SHP77 (cell line): ENCODE measurements at regions not wholly inside any gene's neighbourhood (a gene's known extent, or its start where the extent isn't known, plus 50 kb on each side); places are given as distances from the start of the nearest gene placed in this dataset.

Experiments used
- DNase-seq, 2 experiments: peaks; one replicate each; lab custom pipeline; 2025; lab: John Stamatoyannopoulos, UW

DNA sequence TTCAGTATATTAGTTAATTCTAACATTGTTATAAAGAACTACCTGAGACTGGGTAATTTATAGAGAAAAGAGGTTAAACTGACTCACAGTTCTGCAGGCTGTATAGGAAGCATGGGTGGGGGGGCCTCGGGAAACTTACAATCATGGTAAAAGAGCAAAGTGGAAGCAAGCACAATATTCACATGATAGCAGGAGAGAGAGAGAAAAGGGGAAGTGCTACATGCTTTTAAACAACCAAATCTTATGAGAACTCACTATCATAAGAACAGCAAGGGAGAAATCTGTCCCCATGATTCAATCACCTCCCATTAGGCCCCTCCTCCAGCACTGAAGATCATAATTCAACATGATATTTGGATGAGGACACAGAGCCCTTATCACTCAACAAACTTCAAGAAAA is 324.9 kb downstream of the ZNF608 start:
- DNase-seq: no peak

- no peak for DNase-seq
Measured at GRCh38 chr5:124420952-124421351, 325.5 kb downstream of the ZNF608 start.

DNA sequence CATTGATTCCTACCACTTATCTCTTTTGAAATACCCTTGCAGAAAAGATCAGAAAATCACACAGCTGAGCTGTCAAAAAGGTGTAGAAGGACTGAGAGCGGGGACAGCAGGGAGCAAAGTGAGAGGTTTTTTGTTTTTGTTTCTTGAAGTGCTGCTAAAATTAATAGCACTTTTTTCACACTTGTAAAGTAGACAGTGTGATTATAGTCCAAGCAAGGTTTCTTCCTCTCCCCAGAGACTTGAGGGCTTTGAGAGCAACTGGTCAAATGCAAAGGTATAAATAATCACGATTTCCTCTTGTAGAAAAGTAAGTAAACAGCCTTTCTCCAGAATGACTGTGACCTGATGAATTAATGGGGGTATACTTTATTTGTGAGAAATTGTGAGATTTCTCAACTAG is 326.9 kb downstream of the ZNF608 start:
- DNase-seq: no peak

DNA sequence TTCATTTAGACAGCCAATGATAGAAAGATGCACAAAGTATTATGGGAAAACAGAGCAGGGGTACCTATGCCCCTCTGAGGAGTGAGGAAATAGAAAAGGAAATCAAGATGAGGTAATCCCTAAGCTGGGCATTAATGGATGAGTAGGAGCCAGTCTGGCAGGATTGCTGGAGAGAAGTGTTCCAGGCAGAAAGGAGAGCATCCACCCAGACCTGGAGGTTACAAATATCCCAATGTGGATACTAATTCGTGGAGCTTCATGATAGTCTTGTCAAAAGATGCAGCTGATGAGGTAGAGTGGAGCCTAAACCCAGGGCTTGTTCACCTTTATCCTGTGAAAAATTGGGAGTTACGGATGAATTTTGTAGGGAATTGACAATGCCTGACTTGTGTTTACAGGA is 328.0 kb downstream of the ZNF608 start:
- DNase-seq: no peak

- DNase-seq: no peak
Measured at GRCh38 chr5:124417196-124417595, 329.2 kb downstream of the ZNF608 start.

DNA sequence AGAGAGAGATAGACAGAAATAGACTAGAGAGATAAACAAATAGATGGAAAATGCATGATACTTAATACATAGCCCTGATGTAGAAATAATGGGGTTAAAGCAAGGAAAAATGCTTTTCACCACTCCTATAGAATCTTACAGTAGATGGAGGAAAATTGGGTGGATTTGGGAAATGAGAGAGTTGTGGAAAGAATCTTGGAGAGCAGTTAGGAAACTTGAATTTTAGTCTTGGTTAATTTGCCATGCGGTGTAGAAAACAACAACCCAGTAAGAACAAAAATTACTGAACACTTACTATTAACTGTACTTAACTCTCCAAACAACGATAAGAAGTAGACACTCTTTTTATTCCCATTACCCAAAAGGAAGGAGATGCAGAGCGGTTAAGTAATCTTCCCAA is 329.8 kb downstream of the ZNF608 start:
- DNase-seq: no peak

DNA sequence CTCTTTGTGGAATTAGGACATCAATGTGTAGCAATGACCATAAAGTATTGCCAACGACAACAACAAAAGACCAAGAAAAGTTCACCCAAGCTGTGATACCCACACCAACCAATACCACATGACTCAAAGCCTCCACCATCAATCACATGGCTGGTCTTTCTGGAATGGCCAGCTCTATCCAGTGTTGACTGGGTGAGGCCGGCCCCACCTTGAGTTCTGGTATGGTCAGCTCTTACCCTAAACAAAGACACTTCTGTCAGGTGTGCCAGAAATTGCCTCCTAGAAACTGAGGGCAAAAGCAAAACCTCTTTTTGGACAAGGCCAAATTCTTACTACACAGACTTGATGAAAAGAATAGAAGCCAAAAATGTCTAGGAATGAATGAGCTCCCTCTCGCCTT is 331.5 kb downstream of the ZNF608 start:
- DNase-seq: no peak

DNA sequence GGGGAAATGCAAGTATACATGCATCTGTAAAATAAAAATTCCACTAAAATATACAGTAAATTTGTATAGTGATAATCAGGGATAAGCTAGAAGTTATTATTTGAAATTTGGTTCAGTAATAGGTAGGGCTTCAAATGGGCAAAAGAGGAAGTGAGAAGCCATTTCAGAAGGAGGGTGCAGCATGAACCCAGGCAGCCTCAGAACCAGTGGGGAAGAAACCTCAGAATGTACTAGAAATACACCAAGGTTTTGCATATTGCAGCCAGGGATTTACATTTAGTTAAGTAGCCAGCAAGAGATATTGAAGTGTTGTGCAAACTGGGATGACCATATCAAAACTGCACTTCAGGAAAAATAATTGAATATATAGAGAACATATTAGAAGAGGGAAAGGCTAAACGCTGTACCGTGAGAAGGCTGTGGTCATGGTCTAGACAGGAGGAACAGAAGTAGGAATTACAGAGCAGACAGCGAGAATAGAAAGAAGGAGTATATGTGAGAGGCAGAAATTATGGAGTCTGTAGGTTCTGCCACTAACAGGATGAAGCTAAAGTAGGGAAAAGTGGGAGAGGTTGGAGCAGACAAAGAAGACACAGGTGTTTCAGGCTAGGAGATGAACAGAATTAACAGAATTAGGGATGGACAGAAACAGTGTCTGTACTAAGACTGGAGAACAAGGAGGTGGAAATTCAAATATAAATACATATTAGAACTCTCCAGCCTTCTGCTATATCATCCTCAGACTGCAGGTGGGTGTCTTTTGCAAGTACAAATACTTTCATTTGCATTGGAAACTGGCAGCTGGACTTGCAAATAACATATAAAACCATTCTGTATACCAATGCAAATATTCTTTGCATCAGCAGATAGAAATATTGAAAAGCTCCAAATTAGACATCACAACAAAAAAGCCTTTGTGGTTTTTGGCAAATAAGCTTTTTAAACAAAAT is 335.6 kb downstream of the ZNF608 start:
- no peak for DNase-seq

GRCh38 chr5:124408738-124409453 is 337.5 kb downstream of the ZNF608 start:
- no peak for DNase-seq

DNA sequence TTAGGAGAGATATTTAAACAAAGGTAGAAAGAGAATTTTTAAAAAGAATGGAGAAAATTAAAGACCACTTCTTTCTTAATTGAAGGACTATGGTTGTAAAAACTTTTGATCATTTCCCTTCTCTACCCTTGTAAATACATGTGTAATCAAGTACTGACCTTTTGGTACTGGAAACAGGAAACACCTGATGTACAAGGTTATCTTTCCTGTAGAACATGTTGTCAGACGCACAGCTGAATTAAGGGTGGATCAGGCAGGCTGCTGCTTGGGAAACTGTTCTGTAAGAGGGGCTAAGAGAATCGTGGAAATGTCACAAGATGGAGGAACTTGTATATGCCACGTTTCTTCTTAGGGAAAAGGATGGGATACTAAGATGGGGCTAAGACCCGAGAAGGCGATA is 341.6 kb downstream of the ZNF608 start:
- no peak for DNase-seq

DNA sequence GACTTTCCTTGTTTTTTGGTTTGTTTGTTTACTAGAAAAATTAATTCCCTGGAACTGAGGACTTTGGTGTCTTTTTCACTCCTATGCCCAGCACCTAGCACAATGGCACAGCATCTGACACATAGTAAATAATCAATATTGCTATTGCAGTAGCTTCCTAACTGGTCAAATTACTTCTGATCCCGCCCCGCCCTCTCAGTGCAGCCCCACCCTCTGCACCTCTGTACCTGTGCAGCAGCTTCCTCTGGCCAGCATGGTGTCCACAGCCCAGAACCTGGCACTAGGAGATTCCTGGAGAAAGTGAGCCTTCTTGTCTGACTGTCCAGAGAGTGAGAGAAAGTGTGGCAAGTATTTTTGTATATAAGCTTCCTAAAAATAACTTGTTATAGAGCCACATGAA is 343.2 kb downstream of the ZNF608 start:
- DNase-seq: no peak

- DNase-seq: no peak
Measured at GRCh38 chr5:124402144-124402581, 344.3 kb downstream of the ZNF608 start.

DNA sequence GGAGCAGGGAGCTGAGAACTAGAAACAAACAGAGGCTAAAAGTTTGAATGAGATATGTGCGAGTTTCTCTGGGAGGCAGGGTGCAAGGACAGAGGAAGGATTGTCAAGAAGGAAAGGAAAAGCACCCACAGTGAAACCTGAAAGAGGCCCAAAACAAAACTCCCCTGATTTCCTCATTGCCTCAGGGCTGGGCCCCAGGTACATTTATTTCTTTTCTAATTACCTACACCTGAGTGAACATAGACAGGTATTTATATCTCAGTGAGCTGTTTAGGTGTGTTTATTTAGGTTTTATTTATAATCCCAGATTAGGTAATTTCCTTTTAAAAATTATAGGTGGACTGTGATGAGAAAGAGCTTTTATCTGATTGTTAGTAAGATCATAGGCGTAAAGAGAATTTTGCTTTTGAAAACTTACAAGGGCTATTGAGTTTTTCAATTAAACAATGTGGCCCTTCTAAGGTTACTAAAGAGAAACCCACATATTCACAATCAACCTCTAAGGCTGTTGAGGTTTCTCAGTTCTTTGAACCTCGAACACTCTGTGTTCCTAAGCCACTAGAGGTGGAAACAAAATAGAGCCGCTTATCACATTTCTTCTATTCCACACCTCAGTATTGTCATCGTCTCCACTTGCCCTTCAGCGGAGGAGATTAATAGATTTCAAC is 344.8 kb downstream of the ZNF608 start:
- DNase-seq: no peak

- DNase-seq: no peak
Measured at GRCh38 chr5:124399426-124399961, 346.9 kb downstream of the ZNF608 start.

- no peak for DNase-seq
Measured at GRCh38 chr5:124398460-124398859, 348.0 kb downstream of the ZNF608 start.

DNA sequence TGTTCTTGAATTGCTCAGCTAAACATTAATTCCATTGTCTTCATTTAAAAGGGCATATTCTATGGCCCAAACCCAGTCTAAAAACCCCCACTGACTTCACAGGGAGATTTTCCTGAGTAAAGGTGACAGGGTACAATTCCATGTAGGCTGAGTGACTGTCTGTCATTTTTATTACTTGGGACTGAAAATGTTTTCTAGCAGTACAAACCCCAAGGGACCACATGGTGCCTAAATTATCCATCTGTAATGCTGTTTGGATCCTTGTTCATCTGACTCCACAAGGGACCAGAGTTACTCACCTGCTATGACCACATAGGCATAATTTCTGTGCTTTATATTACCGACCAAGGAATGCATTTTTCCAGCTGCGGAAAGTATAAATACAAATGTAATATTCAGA is 349.1 kb downstream of the ZNF608 start:
- no peak for DNase-seq

GRCh38 chr5:124395926-124396325 is 350.5 kb downstream of the ZNF608 start:
- no peak for DNase-seq

DNA sequence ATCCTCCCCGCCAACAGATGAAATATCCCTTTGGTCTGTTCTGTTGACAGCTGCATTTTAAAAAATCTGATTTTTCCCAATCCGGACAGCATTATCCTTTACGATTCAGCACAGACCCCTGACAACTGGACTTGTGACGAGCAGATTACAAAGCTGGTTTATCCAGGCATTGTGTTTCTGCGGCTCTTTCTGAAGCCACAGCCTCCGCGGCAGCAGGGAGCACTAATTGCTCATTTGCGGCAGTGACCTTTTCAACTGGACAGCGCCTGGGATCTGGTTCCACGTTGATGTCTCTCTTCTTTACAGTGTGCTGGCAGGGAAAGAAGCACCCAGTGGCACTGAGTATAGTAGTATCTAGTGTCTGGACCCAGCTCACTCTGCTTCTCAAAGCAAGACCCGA is 351.2 kb downstream of the ZNF608 start:
- DNase-seq: peak; percentile 70 to 83

DNA sequence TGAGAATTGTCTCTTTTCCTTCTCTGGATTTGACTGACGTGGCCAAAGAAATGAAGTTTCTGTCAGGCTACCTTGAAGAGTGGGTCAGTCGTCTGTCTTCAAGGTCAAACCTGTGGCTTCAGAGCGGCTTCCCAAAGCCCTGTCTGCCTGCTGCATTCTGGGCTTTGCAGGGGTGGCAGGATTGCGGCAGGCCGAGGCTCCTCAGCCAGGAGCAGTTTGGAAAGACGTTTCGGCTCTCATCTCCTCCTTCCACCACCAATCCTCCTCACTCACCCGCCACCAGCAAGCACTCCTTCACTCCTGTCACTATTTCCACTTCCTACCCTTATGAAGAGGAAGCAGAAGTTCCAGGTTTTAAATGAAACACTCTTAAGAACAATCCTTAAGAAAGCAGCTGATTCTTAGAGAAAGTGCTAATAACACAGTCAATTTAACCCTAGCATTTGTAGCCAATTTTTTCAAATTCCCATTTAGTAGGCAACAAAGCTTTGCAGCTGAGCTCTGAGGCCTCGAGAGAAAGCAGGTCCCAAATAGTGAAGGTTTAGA is 351.7 kb downstream of the ZNF608 start:
- DNase-seq: peak; percentile 32 to 39

DNA sequence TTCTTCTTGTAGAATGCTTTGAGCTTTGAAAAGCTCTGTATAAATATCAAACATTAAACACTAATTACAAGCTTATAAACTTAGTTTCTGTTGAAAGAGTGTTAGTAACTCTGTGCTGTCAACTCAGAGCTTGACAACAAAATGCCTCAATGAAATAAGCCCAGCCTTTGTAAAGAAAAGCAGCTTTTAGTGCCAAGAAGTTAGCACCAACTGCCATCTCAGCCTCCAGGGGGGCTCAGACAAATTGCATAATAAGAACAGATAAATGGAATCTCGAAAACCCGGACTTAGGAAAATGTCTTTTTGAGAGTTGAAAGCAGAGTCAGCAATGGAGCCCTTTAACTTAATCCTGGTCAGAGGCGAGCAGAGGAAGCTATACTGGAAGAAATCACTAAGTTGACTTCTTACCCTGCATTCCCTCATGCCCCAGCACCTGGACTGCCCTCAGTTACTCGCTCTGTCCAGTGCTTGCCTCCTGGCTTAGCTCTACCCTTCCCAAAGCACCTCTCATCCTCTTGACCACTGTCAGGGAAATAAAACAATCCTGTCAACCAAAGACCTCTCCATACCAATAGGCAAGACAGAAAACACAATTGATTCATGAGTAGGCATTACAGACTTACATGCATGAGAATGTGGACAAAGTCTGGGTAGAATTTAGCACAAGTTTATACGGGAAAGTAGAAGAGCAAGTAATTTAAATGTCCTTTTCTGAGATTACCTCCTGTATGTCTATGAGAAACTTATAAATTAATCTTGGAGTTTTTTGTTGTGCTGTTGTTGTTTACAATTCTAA is 352.7 kb downstream of the ZNF608 start:
- DNase-seq: peak; percentile 36 to 52

GRCh38 chr5:124383693-124384092 is 362.7 kb downstream of the ZNF608 start:
- DNase-seq: no peak
